HL-60 (cell line): ENCODE measurements at regions not wholly inside any gene's neighbourhood (a gene's known extent, or its start where the extent isn't known, plus 50 kb on each side); places are given as distances from the start of the nearest gene placed in this dataset.

ENCODE experiments used
- DNase-seq, 2 experiments: peaks; one replicate each; pipeline ENCODE4 v3.0.0-alpha.2; 2010 to 2020; ENCODE audit warnings: low read depth in 1 of 2, low spot score in 1 of 2
- H3K27ac ChIP-seq: fragments of 250-450 bp; sonication (Bioruptor Pico); replicated peaks from 2 replicates; pipeline ENCODE4 v1.5.1; 2020; ENCODE audit warnings: mild to moderate bottlenecking, moderate library complexity
- H3K27me3 ChIP-seq: fragments of 250-450 bp; sonication (Bioruptor Pico); 2 replicates; pipeline ENCODE4 v1.5.1; 2021; ENCODE audit warnings: mild to moderate bottlenecking, moderate library complexity; ENCODE audit not compliant: insufficient read depth, poor library complexity, severe bottlenecking
- H3K4me3 ChIP-seq: replicated peaks from 2 replicates; pipeline ENCODE4 v1.5.1; 2011; ENCODE audit warnings: mild to moderate bottlenecking, control low read depth, low read length; ENCODE audit not compliant: insufficient read depth
- CTCF ChIP-seq: IDR thresholded peaks from one replicate; pipeline ENCODE4 v1.5.1; 2011; ENCODE audit warnings: low read length, control low read depth, inconsistent platforms; ENCODE audit not compliant: insufficient read depth
- GABPA ChIP-seq: IDR thresholded peaks from 2 replicates; pipeline ENCODE4 v1.6.1; 2012; ENCODE audit warnings: low read depth
- POLR2AphosphoS5 ChIP-seq: IDR thresholded peaks from 2 replicates; pipeline ENCODE4 v1.6.1; 2012; ENCODE audit warnings: low read depth
- SPI1 ChIP-seq: IDR thresholded peaks from 2 replicates; pipeline ENCODE4 v1.6.1; 2012; ENCODE audit warnings: low read depth, mild to moderate bottlenecking, borderline replicate concordance
- TF ChIP-seq, protein P1 (sequence below): IDR thresholded peaks from 2 replicates; pipeline ENCODE4 v1.6.1; 2012; ENCODE audit warnings: low read depth; ENCODE audit not compliant: insufficient replicate concordance

- H3K4me3 ChIP-seq, result no peak overlapping the region
- TF ChIP-seq CTCF, result no peak
- no peak for TF ChIP-seq GABPA
- no peak for TF ChIP-seq SPI1
- TF ChIP-seq, protein P1, sequence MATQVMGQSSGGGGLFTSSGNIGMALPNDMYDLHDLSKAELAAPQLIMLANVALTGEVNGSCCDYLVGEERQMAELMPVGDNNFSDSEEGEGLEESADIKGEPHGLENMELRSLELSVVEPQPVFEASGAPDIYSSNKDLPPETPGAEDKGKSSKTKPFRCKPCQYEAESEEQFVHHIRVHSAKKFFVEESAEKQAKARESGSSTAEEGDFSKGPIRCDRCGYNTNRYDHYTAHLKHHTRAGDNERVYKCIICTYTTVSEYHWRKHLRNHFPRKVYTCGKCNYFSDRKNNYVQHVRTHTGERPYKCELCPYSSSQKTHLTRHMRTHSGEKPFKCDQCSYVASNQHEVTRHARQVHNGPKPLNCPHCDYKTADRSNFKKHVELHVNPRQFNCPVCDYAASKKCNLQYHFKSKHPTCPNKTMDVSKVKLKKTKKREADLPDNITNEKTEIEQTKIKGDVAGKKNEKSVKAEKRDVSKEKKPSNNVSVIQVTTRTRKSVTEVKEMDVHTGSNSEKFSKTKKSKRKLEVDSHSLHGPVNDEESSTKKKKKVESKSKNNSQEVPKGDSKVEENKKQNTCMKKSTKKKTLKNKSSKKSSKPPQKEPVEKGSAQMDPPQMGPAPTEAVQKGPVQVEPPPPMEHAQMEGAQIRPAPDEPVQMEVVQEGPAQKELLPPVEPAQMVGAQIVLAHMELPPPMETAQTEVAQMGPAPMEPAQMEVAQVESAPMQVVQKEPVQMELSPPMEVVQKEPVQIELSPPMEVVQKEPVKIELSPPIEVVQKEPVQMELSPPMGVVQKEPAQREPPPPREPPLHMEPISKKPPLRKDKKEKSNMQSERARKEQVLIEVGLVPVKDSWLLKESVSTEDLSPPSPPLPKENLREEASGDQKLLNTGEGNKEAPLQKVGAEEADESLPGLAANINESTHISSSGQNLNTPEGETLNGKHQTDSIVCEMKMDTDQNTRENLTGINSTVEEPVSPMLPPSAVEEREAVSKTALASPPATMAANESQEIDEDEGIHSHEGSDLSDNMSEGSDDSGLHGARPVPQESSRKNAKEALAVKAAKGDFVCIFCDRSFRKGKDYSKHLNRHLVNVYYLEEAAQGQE, result no peak
- TF ChIP-seq POLR2AphosphoS5, result no peak
- no peaks in the 10 kb centered on the region for H3K27me3 ChIP-seq
- DNase-seq, result no peak
- no peak overlapping the region for H3K27ac ChIP-seq
Observed at GRCh38 chr3:117117188-117117936, 407.8 kb downstream of the TUSC7 start.

- TF ChIP-seq GABPA (no peak), SPI1 (no peak), CTCF (no peak)
- TF ChIP-seq, protein P1, result no peak
- Histone ChIP-seq H3K27ac (no peak overlapping the region), H3K27me3 (no peaks in the 10 kb centered on the region), H3K4me3 (no peak overlapping the region)
- DNase-seq, result no peak
Observed at GRCh38 chr3:117118604-117119003, 409.0 kb downstream of the TUSC7 start.

DNA sequence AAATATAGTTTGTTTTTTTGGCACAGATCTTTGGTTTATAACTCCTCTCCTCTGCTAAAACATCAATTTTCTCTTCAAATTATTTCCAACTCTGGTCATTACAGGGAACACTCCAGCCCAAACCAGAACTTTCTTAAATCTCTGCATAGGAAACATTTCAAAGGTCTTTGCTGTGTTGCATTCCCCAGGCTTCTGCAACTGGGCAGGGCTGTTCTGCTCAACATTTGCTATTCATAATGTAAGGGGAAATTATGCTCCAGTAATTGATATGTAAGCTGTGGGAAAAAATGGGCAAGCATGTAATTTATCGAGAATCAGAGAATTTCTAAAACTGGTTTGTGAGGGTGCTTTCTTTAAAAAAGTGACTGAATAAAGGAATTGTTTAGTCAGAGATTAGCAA lies 410.4 kb downstream of the TUSC7 start:
- Histone ChIP-seq H3K27ac (no peak overlapping the region), H3K4me3 (no peak overlapping the region), H3K27me3 (no peaks in the 10 kb centered on the region)
- TF ChIP-seq POLR2AphosphoS5 (no peak), CTCF (no peak)
- TF ChIP-seq, protein P1, result no peak
- no peak for DNase-seq
